ENCODE measurements at regions not wholly inside any gene's neighbourhood (a gene's known extent, or its start where the extent isn't known, plus 50 kb on each side); places are given as distances from the start of the nearest gene placed in this dataset.

- no peak for TF ChIP-seq SP1 (IDR thresholded peaks at IDR 0.05)
- TF ChIP-seq SP1 (CRISPR knock-in tag; IDR thresholded peaks at IDR 0.05): no peak
- no peak for TF ChIP-seq ZNF607 (CRISPR knock-in tag; IDR thresholded peaks at IDR 0.05; ENCODE audit: borderline replicate concordance)
- TF ChIP-seq CEBPB (IDR thresholded peaks at IDR 0.05; ENCODE audit: borderline replicate concordance, low read depth, low read length): no peak
- TF ChIP-seq ELF1 (CRISPR knock-in tag; IDR thresholded peaks at IDR 0.05): no peak
- TF ChIP-seq MTA1 (CRISPR knock-in tag; IDR thresholded peaks at IDR 0.05; ENCODE audit: borderline replicate concordance): no peak
- TF ChIP-seq TERF1 (CRISPR knock-in tag; IDR thresholded peaks at IDR 0.05): no peak
- no peak for TF ChIP-seq MYC (CRISPR knock-in tag; IDR thresholded peaks at IDR 0.05; ENCODE audit: borderline replicate concordance)
- no peak for TF ChIP-seq HOXA9 (CRISPR knock-in tag; IDR thresholded peaks at IDR 0.05; ENCODE audit: borderline replicate concordance)
- no peak for TF ChIP-seq ZFP41 (CRISPR knock-in tag; IDR thresholded peaks at IDR 0.05; ENCODE audit: borderline replicate concordance)
- TF ChIP-seq ZNF597 (CRISPR knock-in tag; IDR thresholded peaks at IDR 0.05): no peak
- no peak for TF ChIP-seq RFX1 (IDR thresholded peaks at IDR 0.05)
- TF ChIP-seq CHCHD3 (CRISPR knock-in tag; IDR thresholded peaks at IDR 0.05): no peak
- TF ChIP-seq CTCF (CRISPR knock-in tag; IDR thresholded peaks at IDR 0.05): no peak
Observed at GRCh38 chr11:116053548-116053919, 549.3 kb upstream of the CADM1 start.

Measured in HepG2 (cell line).